ENCODE measurements at regions not wholly inside any gene's neighbourhood (a gene's known extent, or its start where the extent isn't known, plus 50 kb on each side); places are given as distances from the start of the nearest gene placed in this dataset.
"Not testable (repeated sequence)": the region's sequence is repeated elsewhere in the genome, so short reads cannot be mapped to it uniquely, and the experiment has no call there.

GRCh38 chr21:35204125-35204524 lies 155.0 kb upstream of the RUNX1 start:
- DNase-seq (ENCODE audit: low spot score): no peak

GRCh38 chr21:35203093-35203977 lies 154.2 kb upstream of the RUNX1 start:
- no peak for DNase-seq (ENCODE audit: low spot score)

- DNase-seq (ENCODE audit: low spot score): no peak
Measured at GRCh38 chr21:35202431-35202830, 153.3 kb upstream of the RUNX1 start.

GRCh38 chr21:35201799-35202198 lies 152.7 kb upstream of the RUNX1 start:
- no peak for DNase-seq (ENCODE audit: low spot score)

- DNase-seq (ENCODE audit: low spot score): no peak
Measured at GRCh38 chr21:35201288-35201687, 152.2 kb upstream of the RUNX1 start.

- DNase-seq (ENCODE audit: low spot score): no peak
Measured at GRCh38 chr21:35199733-35200015, 150.6 kb upstream of the RUNX1 start.

- DNase-seq (ENCODE audit: low spot score): no peak
Measured at GRCh38 chr21:35198982-35199732, 150.1 kb upstream of the RUNX1 start.

GRCh38 chr21:35198565-35198964 lies 149.5 kb upstream of the RUNX1 start:
- DNase-seq (ENCODE audit: low spot score): no peak

- no peak for DNase-seq (ENCODE audit: low spot score)
Measured at GRCh38 chr21:35197992-35198431, 148.9 kb upstream of the RUNX1 start.

GRCh38 chr21:35197191-35197590 lies 148.1 kb upstream of the RUNX1 start:
- no peak for DNase-seq (ENCODE audit: low spot score)

GRCh38 chr21:35196128-35196527 lies 147.0 kb upstream of the RUNX1 start:
- DNase-seq (ENCODE audit: low spot score): no peak

GRCh38 chr21:35195232-35195631 lies 146.1 kb upstream of the RUNX1 start:
- DNase-seq (ENCODE audit: low spot score): no peak

GRCh38 chr21:35191754-35192153 lies 142.7 kb upstream of the RUNX1 start:
- DNase-seq (ENCODE audit: low spot score): no peak

- no peak for DNase-seq (ENCODE audit: low spot score)
Measured at GRCh38 chr21:35191128-35191527, 142.0 kb upstream of the RUNX1 start.

- no peak for DNase-seq (ENCODE audit: low spot score)
Measured at GRCh38 chr21:35190201-35190701, 141.1 kb upstream of the RUNX1 start.

GRCh38 chr21:35189077-35189863 lies 140.2 kb upstream of the RUNX1 start:
- no peak for DNase-seq (ENCODE audit: low spot score)

GRCh38 chr21:35183389-35183788 lies 134.3 kb upstream of the RUNX1 start:
- not testable (repeated sequence) for DNase-seq (ENCODE audit: low spot score)

GRCh38 chr21:35179990-35180540 lies 131.0 kb upstream of the RUNX1 start:
- DNase-seq (ENCODE audit: low spot score): no peak

- no peak for DNase-seq (ENCODE audit: low spot score)
Measured at GRCh38 chr21:35178827-35179226, 129.7 kb upstream of the RUNX1 start.

- no peak for DNase-seq (ENCODE audit: low spot score)
Measured at GRCh38 chr21:35178098-35178497, 129.0 kb upstream of the RUNX1 start.

- DNase-seq (ENCODE audit: low spot score): no peak
Measured at GRCh38 chr21:35172231-35172630, 123.1 kb upstream of the RUNX1 start.

- DNase-seq (ENCODE audit: low spot score): no peak
Measured at GRCh38 chr21:35171385-35171784, 122.3 kb upstream of the RUNX1 start.
